ELF-1 (cell line): ENCODE measurements at regions not wholly inside any gene's neighbourhood (a gene's known extent, or its start where the extent isn't known, plus 50 kb on each side); places are given as distances from the start of the nearest gene placed in this dataset.

ENCODE experiments used
- DNase-seq: peaks from one replicate; pipeline ENCODE4 v3.0.0-alpha.2; 2016; ENCODE audit warnings: low read depth, low spot score

GRCh38 chrX:57204306-57204705 is 67.1 kb upstream of the SPIN2A start:
- no peak for DNase-seq

GRCh38 chrX:57211906-57212305 is 74.6 kb upstream of the FAAH2 start:
- peak; percentile 27 for DNase-seq

GRCh38 chrX:57227691-57228090 is 58.8 kb upstream of the FAAH2 start:
- DNase-seq: peak; percentile 74

GRCh38 chrX:57232658-57233360 is 53.7 kb upstream of the FAAH2 start:
- no peak for DNase-seq
